ENCODE measurements at regions not wholly inside any gene's neighbourhood (a gene's known extent, or its start where the extent isn't known, plus 50 kb on each side); places are given as distances from the start of the nearest gene placed in this dataset.
A peak's percentile ranks its signal among the peaks of the same experiment; 100 is the strongest.
"Not testable (repeated sequence)": the region's sequence is repeated elsewhere in the genome, so short reads cannot be mapped to it uniquely, and the experiment has no call there.

DNA sequence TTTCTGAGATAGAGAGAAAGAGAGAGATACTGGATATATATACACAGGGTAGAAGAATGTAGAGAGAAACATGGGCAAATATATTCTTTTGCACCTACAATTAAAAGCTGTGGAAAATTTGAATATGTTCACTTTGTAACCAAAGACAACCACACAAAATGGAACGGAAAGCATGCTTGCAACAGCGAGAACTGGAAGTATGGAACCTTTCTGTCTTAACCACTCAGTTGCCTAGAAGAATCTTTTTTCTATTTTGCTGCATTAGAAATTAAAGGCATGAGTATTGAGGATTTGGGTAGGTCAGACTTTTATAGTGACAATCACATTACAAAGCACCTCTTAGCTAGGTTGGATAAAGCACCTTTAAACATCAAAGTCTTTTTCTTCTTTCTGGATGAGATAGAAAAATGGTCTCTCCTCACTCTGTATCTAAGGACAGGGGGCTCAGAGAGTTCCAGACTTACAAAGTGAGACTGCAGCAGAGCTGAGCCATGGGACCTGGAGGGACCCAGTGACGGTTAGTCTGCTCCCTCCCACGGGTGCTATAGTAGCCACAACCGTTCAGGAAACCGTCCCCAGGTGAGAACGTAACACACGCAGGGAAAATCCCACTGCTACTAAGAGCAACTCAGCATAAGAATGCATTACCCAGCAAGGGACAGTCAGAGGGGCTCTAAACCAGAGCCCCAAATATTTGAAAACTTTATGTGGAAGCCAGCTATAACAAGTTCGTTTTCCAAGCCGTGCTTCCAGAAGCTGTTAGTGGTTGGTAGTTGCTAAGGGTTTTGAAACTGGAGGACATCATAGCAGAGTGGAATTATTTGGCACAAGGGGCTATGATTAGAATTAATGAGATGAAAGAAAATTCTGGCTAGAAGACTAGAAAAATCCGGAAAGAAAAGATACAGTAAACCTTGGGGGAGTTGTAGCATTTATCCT, 97.1 kb downstream of the DAD1 start:
- DNase-seq, result peak; percentile 50

DNA sequence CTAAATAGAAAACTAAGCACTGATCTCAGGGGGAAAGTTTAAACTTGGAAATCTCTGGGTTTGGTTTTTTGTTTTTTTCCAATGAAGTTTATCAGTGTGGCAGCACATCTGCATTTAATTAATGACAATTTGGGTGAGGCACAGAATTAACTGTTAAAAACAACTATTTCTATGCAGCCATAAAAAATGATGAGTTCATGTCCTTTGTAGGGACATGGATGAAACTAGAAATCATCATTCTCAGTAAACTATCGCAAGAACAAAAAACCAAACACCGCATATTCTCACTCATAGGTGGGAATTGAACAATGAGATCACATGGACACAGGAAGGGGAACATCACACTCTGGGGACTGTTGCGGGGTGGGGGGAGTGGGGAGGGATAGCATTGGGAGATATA, 98.0 kb downstream of the DAD1 start:
- not testable (repeated sequence) for DNase-seq

DNA sequence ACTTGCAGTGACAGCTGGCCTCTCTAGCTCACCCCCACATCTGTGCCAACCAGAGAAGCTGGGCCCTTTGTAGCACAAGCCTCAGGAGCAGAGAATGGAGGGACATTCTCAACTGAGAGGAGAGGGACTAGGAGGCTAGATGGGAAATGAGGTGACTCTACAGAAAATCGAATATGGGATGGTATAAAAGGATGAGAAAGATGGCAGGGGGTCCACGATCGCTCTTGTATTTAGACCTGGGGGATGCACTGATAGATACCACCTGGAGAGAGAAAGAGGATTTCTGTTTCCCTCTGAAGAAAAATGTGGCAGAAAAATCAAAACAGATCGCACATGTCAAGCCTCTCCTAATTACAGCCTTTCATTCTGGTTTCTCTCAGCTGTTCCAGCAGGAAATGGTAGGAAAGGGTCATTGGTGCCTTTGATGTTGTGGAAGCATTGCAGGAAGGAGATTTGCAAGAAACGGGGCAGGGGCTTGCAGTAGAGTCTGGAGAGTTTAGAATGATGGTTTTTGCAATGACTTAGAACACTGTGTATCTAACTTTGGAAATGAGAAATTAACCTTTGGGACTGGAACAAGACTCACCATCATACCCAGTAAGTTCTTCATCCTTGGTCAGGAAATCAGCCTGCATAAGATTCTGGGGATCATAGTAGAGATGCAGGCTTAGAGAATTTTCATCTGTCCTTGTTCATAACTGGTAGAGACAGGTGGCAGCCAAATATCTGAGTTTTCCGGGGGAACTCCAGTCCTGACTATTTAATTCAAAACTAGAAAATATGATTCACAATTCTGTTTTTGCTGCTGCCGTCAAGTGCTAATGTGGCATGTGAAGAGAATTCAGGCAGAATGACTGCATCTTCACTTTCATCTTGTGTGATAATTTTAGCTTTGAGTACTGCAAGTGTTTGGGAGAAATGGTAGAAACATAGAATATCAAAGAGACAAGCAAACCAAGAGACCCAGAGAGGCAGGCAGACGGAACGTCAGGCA, 98.8 kb downstream of the DAD1 start:
- no peak for DNase-seq

DNA sequence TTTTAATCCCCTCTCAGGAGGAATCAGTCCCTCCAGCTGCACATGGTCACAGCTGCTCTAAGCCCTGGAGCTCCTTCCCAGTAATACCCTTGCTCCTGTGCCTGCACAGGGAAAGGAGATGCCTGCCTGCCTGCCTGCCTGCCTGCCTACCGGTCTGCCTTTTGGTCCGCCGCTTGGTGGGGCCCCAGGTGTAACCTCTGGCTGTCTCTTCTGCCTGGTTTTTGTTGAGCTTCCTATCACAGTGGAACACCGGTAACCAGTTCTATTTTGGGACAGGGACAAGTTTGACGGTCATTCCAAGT, 99.8 kb downstream of the DAD1 start:
- DNase-seq, result no peak

DNA sequence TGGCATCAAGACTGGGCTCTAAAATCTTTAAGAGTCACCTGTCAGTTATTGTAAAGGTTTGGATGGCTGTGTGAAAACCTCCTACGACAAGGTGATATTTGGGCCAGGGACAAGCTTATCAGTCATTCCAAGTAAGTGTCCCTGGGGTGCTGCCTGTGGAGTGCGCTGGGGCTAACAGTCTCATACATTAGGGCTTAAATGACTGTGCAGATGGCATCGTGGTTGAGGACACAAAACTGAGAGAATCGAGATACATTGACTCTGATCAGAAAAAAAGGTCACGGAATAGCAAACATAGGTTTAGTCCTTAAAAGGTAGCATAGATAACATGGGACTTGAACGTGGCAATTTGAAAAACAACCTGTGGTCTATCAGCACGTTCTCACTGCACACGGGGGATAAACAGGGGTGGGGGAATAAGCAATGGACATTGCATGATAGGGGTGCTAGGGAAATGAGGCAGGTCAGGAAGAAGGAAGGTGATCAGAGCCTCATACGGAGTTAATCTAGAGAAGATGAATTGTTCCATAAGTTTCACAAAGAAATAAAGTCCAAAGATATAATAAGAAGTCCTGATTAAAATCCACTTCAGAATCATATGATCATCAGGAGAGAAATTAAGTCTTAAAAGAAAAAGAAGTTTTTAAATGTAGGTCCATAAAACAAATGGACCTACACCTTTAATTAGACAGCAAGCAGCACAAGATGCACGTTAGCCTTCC, 100.3 kb downstream of the DAD1 start:
- DNase-seq, result no peak

DNA sequence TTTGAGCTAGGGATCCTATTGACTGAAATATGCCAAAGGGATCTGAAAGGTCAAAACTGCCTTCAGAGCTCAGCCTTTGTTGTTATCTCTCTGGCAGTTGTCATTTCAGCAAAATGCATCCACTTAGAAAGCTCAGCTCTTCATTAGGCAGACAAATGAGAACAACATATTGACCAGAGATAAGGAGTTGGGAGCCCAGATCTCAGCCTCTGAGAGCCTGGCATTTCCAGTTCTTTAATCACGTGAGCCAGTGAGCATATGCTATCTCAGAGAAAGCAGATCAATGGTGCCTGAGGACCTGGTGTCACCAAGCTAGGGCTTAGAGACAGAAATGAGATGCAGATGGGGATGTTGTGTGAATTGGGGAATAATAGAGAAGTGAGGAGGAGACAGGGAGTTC, 101.1 kb downstream of the DAD1 start:
- DNase-seq, result no peak

DNA sequence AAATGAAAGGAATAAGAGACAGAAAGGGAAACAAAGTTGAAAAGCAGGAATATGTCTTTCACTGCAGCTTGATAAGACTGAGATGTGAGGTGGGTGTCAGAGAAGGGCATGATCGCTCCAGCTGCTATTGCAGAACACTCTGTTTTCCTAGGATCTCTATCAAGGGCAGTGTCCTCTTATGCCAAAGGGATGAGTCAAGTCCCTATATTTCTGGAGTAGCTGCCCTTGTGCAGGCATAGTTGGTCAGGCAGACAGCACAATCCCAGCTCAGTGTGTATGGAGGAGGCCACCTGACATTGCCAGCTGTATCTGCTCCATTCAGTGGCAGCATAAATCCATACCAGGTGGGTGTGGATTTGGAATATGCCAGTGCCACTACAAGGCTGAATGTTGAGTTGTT, 101.6 kb downstream of the DAD1 start:
- DNase-seq, result no peak

DNA sequence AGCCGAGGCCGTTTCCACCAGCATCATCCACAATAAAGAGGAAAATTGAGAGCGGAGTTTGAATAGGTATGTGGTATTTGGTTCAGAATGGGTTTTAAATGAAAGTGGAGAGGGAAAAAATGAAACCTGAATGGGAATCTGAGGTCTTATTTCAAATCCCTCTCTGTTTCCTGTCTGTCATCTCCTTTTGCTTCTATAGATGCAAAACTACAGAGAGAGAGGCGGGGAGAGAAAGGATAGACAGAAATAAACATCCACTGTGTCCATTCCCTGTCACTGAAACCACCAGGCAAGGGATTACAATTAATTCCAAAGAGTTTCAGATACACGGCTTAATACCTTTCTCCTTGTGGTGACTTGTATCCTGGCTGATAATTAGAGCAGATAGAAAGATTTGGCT, 102.3 kb downstream of the DAD1 start:
- DNase-seq, result no peak

DNA sequence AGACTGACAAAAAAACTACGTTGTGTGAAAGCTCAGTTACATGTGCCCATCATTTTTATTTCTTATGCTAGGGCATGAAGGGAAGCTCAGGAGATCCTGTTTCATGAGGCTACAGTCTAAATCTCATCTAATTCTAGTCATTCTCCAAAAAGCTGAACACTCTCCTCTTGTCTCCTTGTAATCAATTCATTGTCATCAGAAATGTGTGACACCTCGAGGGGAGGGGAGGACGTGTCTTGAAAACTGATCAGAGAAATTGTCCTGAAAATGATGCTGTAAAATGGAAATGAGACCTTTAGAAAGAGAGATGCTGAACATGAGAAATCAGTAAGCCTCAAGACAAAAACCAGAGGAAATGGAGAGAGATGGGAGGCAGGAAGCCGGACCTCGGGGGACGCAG, 103.4 kb downstream of the DAD1 start:
- DNase-seq, result no peak

DNA sequence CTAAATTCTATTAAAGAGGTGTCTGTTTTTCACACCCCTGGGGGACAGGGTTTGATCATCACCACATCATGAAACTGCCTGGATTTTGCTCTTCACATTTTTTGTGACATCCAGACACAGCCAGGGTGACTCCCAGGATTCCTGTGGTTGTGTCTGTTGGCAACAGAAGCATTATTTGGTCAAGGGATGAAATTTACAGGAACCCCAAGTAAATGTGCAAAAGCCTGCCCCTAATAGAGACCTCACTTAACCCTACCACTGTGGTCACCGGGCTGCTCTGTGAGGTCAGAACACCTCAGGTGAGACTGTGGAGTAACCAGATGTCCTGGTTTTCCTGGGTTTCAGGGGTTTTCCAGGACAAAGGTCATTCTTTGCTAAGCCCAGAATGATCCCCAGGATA, 103.8 kb downstream of the DAD1 start:
- DNase-seq, result no peak

DNA sequence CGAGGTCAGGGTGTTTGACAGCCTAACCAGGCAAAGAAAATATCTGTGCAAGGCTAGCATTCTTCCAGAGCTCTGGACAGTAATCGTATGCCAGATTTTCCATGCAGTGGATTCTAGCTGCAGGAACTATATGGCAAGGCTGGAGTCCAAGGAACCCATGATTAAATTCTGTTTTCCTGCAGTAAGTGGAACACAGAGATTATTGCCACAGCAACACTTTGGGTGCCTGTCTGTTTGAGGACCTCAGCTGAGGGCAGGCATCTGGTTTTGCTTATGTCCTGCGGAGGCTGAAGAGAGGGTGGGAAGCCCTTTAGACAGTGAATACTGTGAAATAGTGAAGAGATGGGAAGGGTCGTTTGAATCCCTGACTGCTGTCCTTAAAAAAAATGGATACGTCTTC, 104.4 kb downstream of the DAD1 start:
- DNase-seq, result no peak

DNA sequence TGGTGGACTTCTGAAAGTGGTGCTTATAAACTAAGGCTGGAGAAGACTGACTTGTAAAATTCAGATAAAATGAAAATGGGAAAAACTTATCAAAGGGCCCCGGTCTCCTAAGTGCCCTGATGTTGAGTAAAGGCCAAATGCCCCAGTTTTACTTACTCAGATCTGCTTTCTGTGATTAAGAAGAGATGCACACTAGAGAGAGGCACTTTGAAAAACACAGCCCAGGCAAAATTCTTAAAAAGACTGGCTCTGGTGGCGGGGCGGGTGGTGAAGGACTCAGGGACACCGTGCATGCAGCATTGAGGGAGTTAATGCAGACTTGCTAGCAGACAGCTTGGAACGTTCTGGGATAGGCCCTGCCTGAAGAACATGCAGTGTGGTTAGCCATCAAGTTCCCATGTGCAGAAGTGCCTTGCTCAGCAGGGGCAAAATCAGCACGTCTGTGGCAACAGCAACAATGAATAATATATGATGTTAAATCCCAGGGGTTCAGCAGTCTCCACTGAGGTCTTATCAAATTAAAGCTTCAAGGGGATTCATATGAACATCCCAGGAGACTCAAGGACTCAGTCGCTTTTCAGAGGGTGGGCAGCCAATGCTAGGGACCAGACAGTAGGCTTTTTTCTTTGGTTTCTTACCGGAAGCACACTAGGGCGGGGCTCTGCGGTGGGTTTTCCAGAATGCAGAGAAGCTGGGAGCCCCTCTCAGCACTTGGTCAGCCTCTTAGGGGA, 105.0 kb downstream of the DAD1 start:
- no peak for DNase-seq

DNA sequence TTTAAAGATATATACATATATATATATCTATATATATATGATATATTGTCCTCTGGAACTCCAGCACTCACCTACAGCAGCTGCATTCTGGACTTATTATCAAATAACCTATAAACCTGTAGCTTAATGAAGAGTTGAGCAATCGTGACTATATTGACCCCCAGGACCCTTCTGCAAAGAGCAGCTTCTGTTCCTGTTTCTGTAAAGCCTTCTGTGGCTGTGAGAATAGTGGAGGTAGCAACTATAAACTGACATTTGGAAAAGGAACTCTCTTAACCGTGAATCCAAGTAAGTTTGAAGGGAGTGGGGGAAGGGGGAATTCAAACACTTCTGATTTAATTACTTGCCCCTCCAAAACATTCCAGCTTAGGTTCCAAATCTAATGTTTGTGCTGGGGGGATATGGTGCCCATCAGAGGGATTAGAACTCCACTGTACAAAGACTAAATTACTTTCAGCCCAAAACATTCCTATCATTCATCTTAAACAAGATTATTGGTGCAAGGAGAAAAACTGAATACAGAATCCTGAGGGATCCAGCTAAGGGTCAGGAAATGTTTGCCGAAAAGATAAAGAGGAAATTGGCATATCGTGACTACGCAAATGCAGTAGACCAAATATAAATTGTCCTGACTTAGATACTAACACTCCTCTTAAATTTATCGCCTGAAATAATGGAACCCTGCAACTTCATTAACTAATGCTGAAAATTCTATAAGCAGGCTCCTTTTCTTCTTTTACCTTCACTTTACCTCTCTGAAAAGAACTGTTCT, 106.1 kb downstream of the DAD1 start:
- no peak for DNase-seq

DNA sequence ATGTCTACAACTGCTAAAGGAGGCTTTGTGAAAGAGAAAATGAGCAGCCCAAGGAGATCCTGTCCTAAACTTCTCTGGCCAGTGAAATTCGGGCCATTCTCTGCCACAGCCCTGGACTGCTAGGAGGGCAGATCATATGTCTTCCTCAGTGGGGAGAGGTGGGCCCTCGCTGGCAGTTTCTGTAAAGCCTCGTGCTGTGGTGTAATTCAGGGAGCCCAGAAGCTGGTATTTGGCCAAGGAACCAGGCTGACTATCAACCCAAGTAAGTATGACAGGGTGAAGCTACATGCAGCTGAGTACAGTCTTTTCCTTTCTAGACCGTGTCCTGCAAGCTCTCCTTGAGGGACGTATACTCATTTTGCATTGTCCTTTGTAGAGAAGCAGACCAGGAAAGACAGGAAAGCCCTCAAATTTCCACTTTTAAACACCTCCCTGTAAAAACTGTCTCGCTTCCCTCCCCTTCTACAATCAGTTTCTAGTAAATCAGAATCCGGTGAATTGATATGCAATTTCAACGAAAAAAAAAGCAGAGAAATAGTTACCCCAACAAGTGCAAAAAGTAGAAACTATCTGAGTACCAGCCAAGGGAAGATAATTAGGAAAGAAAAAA, 106.8 kb downstream of the DAD1 start:
- DNase-seq, result no peak

DNA sequence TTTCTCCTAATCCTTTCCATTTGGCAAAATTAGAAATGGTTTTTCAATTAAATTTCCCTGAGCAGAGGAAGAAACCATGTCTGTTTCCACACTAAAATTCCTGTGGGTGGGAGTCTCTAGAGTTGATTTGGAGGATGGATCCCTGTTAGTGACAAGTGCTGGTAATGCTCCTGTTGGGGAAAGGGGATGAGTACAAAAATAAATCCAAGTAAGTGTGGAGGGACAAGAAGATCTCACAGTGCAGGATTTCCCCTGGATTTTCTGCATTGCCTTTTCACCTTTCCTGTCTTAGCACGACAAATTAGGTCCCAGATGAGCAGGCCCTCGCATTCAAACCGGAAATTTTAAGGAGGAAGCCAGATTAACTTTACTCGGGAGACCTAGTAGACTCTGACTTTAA, 107.5 kb downstream of the DAD1 start:
- DNase-seq, result no peak

DNA sequence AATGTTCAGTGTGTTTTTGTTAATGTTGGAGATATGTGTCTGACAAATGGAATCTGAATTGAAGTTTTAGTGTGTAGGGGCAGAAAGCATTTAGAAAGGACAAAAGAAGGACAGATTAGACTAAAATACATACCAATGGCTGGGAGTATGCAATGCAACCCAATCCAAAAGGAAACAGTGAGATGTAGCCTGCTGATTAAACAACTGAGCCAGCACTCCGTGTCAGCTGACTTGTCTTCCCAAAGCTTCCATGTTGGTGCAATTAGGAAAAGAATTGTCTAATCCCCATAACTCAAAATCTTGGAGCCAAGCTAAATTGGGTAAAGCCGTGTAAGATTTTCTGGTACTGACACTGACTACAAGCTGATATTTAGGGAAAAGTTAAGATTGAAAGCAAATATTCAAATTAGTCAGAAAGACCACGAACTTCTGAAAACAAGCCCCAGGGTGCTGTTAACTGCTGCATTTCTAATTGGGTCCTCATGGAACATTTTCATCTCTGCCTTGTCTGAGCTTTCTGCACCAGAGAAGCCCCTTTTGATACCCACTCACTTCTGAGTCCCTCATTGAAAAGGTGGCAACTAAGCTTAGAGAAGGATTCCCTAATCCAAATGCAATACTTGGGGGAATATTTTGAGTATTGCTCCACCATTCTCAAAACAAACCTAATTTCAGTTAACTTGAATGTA, 109.1 kb downstream of the DAD1 start:
- DNase-seq, result no peak

DNA sequence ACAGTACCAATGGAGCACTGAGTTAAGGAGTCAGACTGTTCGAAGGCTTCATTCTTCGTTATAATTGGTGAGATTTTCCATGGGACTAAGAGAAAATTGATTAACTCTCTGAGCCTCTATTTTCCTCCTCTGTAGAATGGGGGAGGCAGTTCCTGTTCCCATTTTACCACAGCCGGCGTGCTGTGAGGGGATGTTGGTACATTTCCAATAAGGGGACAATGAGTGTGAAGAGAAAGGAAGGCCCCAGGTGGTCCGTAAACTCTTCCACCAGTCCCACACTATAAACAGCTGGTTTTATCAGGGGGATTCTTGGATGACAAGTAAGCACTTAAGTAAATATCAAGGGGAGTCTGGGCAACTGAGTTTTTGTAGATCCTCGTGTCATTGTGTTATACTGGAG, 109.9 kb downstream of the DAD1 start:
- DNase-seq, result no peak

DNA sequence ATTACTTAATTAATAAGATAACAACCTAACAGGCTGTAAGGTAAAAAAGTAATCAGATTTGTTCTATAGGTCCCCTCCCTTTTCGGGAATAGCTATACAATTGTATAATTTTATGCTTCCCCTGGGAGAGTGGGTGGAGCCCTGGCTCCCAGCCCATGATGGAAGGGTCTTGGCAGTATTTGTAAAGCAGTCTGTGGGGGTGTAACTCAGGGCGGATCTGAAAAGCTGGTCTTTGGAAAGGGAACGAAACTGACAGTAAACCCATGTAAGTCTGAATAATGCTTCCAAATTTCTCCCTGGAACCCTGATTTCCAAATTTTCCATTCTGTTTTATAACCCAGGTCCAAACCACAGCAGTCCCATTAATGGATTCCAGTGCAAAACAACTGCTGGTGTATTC, 110.4 kb downstream of the DAD1 start:
- DNase-seq, result no peak

DNA sequence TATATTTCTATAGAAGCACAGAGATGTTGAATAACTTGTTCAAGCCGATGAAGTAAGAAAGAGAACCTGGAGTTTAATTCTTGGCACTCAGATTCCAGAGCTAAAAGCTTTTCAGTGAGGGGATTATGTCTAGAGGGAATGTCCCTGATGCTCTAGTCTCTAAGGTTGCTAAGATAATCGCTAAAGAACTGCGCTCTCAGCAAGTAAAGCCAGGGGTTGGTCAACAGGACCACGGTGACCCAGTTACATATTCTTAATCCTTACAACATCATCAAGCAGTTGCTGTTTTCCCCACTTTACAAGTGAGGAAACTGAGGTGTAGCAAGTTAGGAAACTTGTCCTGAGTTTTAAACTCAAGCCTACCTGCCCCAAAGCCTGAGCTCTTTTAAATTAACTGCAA, 110.8 kb downstream of the DAD1 start:
- no peak for DNase-seq

DNA sequence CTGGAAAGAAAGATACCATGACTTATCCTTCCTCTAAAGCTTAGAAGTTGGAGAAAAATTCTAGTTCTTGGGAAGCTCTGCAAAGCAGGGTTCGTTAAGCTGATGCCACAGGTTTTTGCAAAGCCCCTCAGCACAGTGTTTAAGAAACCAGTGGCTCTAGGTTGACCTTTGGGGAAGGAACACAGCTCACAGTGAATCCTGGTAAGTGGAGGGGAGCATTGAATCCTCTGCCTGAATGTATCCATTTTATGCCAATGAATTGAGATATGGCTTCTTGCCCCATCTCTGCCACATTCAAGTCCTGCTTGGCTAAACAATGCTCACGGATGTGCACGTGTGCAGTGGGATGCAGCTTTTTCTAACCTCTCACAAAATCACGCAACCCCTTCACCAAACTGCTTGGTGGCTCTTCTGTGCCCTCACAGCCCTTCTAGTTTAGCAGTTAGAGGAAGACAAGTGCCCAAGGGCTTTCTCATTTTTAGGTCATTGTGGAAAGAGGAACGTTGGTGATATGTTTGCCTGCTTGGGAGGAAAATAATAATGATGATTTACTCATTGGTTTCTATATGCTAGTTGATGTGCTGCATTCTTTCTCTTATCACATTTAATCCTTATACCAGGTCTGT, 111.3 kb downstream of the DAD1 start:
- DNase-seq, result no peak

Data from stimulated activated CD4-positive, alpha-beta T cell treated with anti-CD3 and anti-CD28 coated beads, Interleukin-4, amount 100 ng/mL, for 24 hours (primary cell).